ENCODE measurements at regions not wholly inside any gene's neighbourhood (a gene's known extent, or its start where the extent isn't known, plus 50 kb on each side); places are given as distances from the start of the nearest gene placed in this dataset.

- ATAC-seq (no peak), DNase-seq (ENCODE audit: low spot score) (no peak), FAIRE-seq (no peak)
- Histone ChIP-seq H3K4me2 (ENCODE audit: low read depth, low read length) (no peak overlapping the region), H3K79me2 (ENCODE audit: insufficient read depth, low read length) (no peaks in the 10 kb centered on the region), H4K20me1 (ENCODE audit: insufficient read depth, low read length) (no peaks in the 10 kb centered on the region), H3K9ac (ENCODE audit: insufficient read depth, low read depth, low read length) (no peak overlapping the region), H3K27ac (ENCODE audit: extremely low read length, insufficient read depth, low read length) (no peak overlapping the region), H3K27me3 (ENCODE audit: control insufficient read depth in 1 of 2, insufficient read depth in 2 of 2, low read length in 2 of 2) (peaks cover 0 to 5% of the 10 kb centered on the region in 2 experiments; a peak in 1 of 5 replicates), H3K9me3 (ENCODE audit: low read length) (no peaks in the 10 kb centered on the region), H3K36me3 (replicated peaks in 1 of 2; ENCODE audit: control insufficient read depth in 1 of 2, insufficient read depth in 2 of 2, low read length in 2 of 2) (no peaks in the 10 kb centered on the region), H3K4me3 (replicated peaks in 1 of 3; ENCODE audit: insufficient read depth in 1 of 3, low read depth in 2 of 3, low read length in 3 of 3) (no peak overlapping the region), H3K4me1 (ENCODE audit: insufficient read depth, low read length) (peaks cover 3% of the 10 kb centered on the region), H2AFZ (ENCODE audit: low read length) (no peak overlapping the region)
- TF ChIP-seq ZNF558 (CRISPR knock-in tag; IDR thresholded peaks at IDR 0.05; ENCODE audit: borderline replicate concordance) (no peak), ZKSCAN8 (CRISPR knock-in tag; IDR thresholded peaks at IDR 0.05; ENCODE audit: borderline replicate concordance) (no peak), TMF1 (CRISPR knock-in tag; IDR thresholded peaks at IDR 0.05; ENCODE audit: low read depth) (no peak), TCF7L2 (IDR thresholded peaks at IDR 0.05; ENCODE audit: low read depth, low read length) (no peak), PITX1 (CRISPR knock-in tag; IDR thresholded peaks at IDR 0.05) (no peak), KDM2A (CRISPR knock-in tag; IDR thresholded peaks at IDR 0.05; ENCODE audit: borderline replicate concordance, low read depth) (no peak), SYNCRIP (IDR thresholded peaks at IDR 0.05; ENCODE audit: insufficient read depth, low read depth, low read length) (no peak), FOXK2 (IDR thresholded peaks at IDR 0.05) (no peak)
- 62% methylated on average over 5 of the region's 5 CpGs for WGBS (ENCODE audit: low lambda C conversion rate)
- BruUV-seq (replicated peaks) = no TSS peak
- ChIA-PET CTCF (ENCODE audit: low intra/inter-chr PET ratio, low total read pairs) (no interaction called here), POLR2A (no interaction called here)
- in situ Hi-C loops (cut with HindIII; ENCODE audit: extremely low pct_ligation_motif_present, low pct_unique_long_range_greater_than_20kb) = no loop called here
- intact Hi-C loops (cut with micrococcal nuclease; ENCODE audit: unreplicated experiment) = no loop called here
Observed at GRCh38 chr10:7498111-7498510, 87.3 kb upstream of the SFMBT2 start.

DNA sequence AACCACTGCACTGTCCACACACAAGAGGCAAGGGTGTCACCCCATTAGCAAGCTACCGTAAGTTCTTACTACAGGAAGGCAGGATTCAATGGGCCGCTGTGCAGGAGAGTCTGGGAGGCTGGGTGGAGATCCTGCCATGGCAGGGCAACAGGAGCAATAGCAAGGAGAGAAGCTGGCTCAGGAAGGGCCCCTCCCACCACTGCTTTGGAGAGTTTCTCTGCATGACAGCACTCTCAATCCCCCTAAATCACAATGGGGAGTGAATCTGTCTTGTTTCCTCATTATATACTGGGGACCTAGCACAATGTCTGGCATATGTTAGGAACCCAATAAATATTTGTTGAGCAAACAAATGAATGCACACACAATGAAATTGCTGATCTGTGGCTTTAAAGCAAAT lies 83.2 kb upstream of the SFMBT2 start:
- intact Hi-C loops (cut with micrococcal nuclease; ENCODE audit: unreplicated experiment) (no loop called here), in situ Hi-C loops (cut with HindIII; ENCODE audit: extremely low pct_ligation_motif_present, low pct_unique_long_range_greater_than_20kb) (no loop called here)
- ATAC-seq (no peak), FAIRE-seq (no peak), DNase-seq (ENCODE audit: low spot score) (no peak)
- H3K4me1 ChIP-seq (ENCODE audit: insufficient read depth, low read length) = peaks cover under 1% of the 10 kb centered on the region
- no peaks in the 10 kb centered on the region for H3K79me2 ChIP-seq (ENCODE audit: insufficient read depth, low read length)
- no peak overlapping the region for H3K4me3 ChIP-seq (replicated peaks in 1 of 3; ENCODE audit: insufficient read depth in 1 of 3, low read depth in 2 of 3, low read length in 3 of 3)
- H3K4me2 ChIP-seq (ENCODE audit: low read depth, low read length) = no peak overlapping the region
- WGBS (ENCODE audit: low lambda C conversion rate) = no CpG with 5 or more reads among the region's 2 CpGs
- H3K27me3 ChIP-seq (ENCODE audit: control insufficient read depth in 1 of 2, insufficient read depth in 2 of 2, low read length in 2 of 2) = 0 out of 5 replicates have a peak, but pooled peaks cover 0 to 5% of the 10 kb centered on the region in 2 experiments
- no peaks in the 10 kb centered on the region for H3K9me3 ChIP-seq (ENCODE audit: low read length)
- POLR2A ChIA-PET = no interaction called here
- no TSS peak for BruUV-seq (replicated peaks)
- CTCF ChIA-PET (ENCODE audit: low intra/inter-chr PET ratio, low total read pairs) = no interaction called here
- no peak overlapping the region for H3K9ac ChIP-seq (ENCODE audit: insufficient read depth, low read depth, low read length)
- no peak overlapping the region for H3K27ac ChIP-seq (ENCODE audit: extremely low read length, insufficient read depth, low read length)
- no peak overlapping the region for H2AFZ ChIP-seq (ENCODE audit: low read length)
- no peak for TF ChIP-seq U2AF1 (optimal IDR thresholded peaks at IDR 0.05; ENCODE audit: low read depth, low read length)
- TF ChIP-seq ZBTB8A (CRISPR knock-in tag; IDR thresholded peaks at IDR 0.05; ENCODE audit: borderline replicate concordance, low read depth) = no peak
- no peak for TF ChIP-seq TRIM24 (CRISPR knock-in tag; IDR thresholded peaks at IDR 0.05)
- TF ChIP-seq GMEB2 (CRISPR knock-in tag; IDR thresholded peaks at IDR 0.05; ENCODE audit: low read depth) = no peak
- no peak for TF ChIP-seq ZZZ3 (CRISPR knock-in tag; IDR thresholded peaks at IDR 0.05; ENCODE audit: borderline replicate concordance)
- TF ChIP-seq SRY (CRISPR knock-in tag; IDR thresholded peaks at IDR 0.05) = no peak
- TF ChIP-seq ZNF274 (CRISPR knock-in tag; IDR thresholded peaks at IDR 0.05) = no peak
- TF ChIP-seq NAIF1 (CRISPR knock-in tag; IDR thresholded peaks at IDR 0.05; ENCODE audit: borderline replicate concordance) = no peak
- no peak for TF ChIP-seq NFYB (CRISPR knock-in tag; IDR thresholded peaks at IDR 0.05)
- no peaks in the 10 kb centered on the region for H3K36me3 ChIP-seq (replicated peaks in 1 of 2; ENCODE audit: control insufficient read depth in 1 of 2, insufficient read depth in 2 of 2, low read length in 2 of 2)
- no peaks in the 10 kb centered on the region for H4K20me1 ChIP-seq (ENCODE audit: insufficient read depth, low read length)

Data from HepG2 (cell line).